GM19397 (cell line): ENCODE measurements at regions not wholly inside any gene's neighbourhood (a gene's known extent, or its start where the extent isn't known, plus 50 kb on each side); places are given as distances from the start of the nearest gene placed in this dataset.

Experiments
- ATAC-seq: cut with Tn5 transposase; IDR thresholded peaks from one replicate; pipeline ENCODE4 v1.9.1; 2021; ENCODE audit warnings: mild to moderate bottlenecking, moderate library complexity; ENCODE audit not compliant: unreplicated experiment

GRCh38 chr14:44309331-44309730, 197.8 kb downstream of the FSCB start:
- ATAC-seq: no peak

GRCh38 chr14:44300916-44301315, 206.2 kb downstream of the FSCB start:
- no peak for ATAC-seq

DNA sequence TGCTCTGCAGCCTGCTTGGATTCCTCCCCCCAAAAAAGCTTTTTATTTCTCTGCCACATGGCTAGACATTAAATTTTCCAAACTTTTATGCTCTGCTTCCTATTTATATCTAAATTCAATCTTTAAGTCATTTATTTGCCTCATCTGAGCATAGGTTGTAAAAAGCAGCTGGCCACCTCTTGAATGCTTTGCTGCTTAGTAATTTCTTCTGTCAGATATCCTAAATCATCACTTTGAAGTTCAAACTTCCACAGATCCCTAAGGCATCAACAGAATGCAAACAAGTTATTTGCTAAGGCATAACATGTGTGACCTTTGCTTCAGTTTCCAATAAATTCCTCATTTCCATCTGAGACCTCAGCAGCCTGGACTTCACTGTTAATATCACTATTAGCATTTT, 209.6 kb downstream of the FSCB start:
- ATAC-seq: no peak

- no peak for ATAC-seq
These were observed 215.6 kb downstream of the FSCB start for GRCh38 chr14:44291366-44291915.

DNA sequence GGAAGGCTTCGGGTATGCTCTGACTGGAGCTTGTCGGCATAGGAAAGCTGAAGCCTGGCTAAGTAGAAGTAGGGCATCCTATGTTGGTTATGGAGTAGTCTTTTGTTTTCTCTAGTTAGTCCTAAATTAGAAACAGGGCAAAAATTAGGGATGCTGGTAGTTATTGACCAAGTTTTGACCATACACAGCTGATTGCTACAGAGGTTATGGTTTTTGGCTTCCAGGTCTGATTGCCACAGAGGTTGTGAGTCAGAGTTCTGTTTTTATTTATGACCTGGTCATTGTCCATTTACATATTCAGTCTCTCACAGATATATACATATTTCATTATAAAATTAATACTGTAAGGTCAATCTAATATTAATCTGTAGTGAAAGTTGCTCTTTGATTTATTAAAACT, 219.2 kb downstream of the FSCB start:
- no peak for ATAC-seq

DNA sequence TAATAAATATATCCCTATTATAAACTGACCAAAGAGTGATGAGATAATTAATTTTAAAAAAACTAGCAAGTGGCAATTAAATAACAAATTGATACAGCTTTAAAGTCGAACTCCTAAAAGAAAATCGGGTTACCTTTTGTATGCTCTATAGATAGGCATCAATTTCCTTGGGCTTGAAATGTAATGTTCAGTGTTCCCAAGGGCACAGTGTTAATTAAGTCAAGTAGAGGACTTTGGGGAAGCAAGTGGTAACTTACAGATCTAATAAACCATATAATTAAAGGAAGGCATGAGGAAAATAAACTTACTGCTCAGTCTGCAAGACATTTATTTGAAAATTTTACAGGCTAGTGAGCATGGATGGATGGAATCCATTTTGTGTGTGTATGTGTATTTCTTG, 220.9 kb downstream of the FSCB start:
- ATAC-seq: no peak

DNA sequence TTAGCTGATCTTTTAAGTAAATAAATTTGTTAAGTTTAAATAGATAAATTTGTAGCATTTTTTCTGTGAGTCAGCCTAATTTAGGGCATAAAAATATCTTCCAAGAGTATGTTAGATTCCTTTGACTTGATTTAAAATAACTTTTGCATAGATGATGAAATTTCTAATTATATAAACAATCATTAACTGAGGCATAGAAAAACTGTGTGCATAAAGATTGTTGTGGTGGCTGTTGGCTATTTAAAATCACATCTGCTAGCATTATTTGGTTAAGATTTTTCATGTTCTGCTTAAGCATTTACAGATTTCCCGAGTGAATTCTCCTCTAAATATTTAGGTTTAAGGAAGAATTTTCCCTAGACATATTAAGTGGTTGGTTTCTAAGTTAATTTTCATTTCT, 223.2 kb downstream of the FSCB start:
- ATAC-seq: no peak

DNA sequence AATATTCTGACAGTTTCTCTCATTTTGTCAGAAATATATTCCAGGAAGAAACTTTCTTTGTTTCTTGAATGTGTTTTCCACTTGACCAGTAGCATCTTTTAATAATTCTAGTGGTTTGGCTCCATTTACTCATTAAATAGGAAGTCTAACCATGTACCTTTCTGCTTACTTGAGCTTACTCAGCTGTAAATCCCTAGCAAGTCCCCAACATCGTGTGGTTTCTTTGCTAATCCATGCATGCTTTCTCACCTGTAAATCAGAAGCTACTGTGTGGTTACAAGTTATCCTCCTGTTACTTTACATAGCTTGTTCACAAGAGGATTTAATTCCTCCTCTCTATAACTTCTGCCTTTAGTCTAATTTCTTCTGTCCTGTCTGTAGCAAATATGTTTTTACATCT, 227.7 kb downstream of the FSCB start:
- no peak for ATAC-seq

GRCh38 chr14:44271637-44272036, 235.4 kb downstream of the FSCB start:
- no peak for ATAC-seq

DNA sequence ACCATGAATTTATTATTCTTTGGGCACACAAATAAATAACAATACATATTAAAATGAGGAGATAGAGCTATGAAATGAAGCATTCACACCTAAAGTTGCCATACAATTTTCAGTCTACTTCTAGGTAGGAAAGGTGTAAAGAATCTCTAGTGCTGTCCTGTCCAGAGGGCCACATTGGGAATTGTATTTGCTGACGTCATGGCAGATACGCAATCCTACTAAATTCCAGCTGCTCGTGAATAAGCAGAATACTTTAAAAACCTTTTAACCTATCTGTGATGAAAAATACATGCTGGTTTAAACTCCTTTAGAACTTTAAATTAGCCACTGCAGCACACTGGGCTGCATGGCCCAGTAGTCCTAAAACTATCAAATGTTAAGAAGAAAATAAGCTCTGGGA, 236.1 kb downstream of the FSCB start:
- ATAC-seq: no peak

GRCh38 chr14:44265246-44265645, 241.8 kb downstream of the FSCB start:
- ATAC-seq: no peak

DNA sequence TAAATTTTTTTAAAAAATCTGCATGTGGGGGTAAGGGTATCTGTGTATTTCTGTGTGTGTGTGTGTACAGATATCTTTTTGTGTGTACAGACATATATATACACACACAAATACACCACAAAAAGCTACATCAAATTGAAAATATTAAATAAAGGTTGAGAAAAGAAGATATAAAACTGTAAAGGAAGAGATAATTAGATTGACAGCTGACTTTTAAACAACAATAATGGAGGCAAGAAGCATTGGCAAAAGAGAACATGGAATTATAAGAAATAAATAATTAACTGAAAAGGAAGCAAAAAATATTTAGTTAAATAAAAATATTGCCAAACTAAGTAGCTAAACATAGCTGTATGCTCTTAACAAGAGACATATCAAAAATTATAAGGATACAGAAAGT, 291.4 kb downstream of the FSCB start:
- no peak for ATAC-seq

- ATAC-seq: no peak
These were observed 295.4 kb downstream of the FSCB start for GRCh38 chr14:44211718-44212117.

- no peak for ATAC-seq
These were observed 302.8 kb downstream of the FSCB start for GRCh38 chr14:44204061-44204835.

GRCh38 chr14:44180975-44181374, 326.1 kb downstream of the FSCB start:
- ATAC-seq: no peak

- no peak for ATAC-seq
These were observed 336.5 kb downstream of the FSCB start for GRCh38 chr14:44170556-44170955.

- no peak for ATAC-seq
These were observed 337.0 kb downstream of the FSCB start for GRCh38 chr14:44170101-44170500.

DNA sequence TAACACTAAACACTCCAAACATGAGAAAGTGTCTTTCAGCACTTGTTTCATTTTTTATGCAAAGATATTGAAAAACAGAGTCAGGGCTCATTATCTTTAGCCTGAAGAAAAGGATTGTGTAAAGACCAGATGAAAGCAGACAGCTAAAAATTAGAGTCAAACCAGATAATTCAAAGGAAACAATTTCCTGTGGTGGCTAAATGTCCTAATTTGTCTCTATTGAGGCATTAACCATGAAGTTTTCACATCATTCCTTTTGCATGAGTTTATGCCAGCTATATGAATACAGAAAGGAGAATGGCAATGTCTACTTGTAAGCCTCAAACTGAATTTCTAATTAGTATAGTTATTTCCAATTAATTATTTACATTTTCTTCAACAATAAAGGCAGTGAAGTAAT, 338.5 kb downstream of the FSCB start:
- ATAC-seq: no peak

DNA sequence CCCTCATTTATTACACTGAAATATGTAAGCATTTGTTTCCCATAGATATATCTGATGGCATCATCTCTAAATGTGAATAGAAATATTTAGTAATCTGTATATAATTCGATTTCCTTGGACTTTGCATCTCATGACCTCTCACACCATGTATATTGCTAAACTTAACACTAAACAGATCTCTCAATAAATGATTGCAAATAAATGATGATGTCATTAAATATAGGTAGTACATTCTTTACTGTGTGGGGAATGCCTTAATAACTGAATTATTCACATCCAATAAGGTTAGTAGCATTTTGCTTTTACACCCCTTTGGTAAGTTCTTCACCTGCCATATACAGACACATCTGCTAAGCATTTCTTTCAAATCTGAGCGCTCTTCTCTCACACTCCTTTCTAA, 340.5 kb downstream of the FSCB start:
- ATAC-seq: no peak

- ATAC-seq: no peak
These were observed 341.1 kb downstream of the FSCB start for GRCh38 chr14:44165936-44166335.

- no peak for ATAC-seq
These were observed 341.8 kb downstream of the FSCB start for GRCh38 chr14:44165286-44165685.

DNA sequence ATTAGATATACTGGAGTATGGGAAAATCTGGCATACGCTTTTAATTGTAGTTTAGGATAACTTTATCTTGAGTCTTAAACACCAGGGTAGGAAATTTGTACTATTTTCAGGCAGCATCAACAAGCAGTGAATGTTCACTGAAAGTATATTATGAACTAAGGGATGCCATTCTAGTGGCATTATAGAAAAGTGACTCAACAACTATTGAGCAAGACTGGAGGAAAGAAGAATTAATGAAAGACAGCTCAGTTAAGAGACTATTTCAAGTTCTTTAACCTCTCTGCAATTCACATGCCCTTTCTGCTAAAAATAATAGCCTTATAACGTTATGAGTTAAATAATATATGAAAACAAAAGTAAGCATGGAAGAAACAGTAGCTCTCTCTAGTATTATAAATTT, 343.1 kb downstream of the FSCB start:
- ATAC-seq: no peak

- no peak for ATAC-seq
These were observed 344.9 kb downstream of the FSCB start for GRCh38 chr14:44162197-44162596.
